NCI-H2081 (cell line): ENCODE measurements at regions not wholly inside any gene's neighbourhood (a gene's known extent, or its start where the extent isn't known, plus 50 kb on each side); places are given as distances from the start of the nearest gene placed in this dataset.

Experiments
- DNase-seq, 2 experiments: peaks; one replicate each; lab custom pipeline; 2025; lab: John Stamatoyannopoulos, UW

DNA sequence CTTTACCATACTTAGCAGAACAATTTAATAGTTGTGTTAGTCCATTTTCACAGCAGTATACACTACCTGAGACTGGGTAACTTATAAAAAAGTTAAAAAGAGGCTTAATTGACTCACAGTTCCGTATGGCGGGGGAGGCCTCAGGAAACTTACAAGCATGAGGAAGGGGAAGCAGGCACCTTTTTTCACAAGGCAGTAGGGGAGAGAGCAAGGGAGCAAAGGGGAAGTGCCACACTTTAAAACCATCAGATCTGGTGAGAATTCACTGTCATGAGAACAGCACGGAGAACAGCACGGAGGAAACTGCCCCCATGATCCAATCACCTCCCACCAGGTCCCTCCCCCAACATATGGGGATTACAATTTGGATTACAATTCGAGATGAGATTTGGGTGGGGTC lies 269.9 kb downstream of the MTRR start:
- DNase-seq, result no peak

DNA sequence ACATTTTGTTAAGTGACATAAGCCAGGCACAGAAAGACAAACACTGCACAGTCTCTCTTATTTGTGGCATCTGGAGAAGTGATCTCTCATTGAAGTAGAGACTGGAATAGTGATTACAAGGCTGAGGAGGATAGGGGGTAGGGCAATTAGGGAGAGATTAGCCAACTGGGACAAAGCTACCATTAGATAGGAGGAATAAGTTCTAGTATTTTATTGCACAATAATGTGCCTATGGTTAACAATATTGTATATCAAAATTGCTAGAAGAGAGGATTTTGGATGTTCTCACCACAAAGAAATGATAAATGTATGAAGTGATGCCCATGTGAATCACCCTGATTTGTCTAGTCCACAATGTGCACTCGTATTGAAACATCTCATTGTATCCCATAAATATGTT lies 281.8 kb downstream of the MTRR start:
- DNase-seq, result no peak

DNA sequence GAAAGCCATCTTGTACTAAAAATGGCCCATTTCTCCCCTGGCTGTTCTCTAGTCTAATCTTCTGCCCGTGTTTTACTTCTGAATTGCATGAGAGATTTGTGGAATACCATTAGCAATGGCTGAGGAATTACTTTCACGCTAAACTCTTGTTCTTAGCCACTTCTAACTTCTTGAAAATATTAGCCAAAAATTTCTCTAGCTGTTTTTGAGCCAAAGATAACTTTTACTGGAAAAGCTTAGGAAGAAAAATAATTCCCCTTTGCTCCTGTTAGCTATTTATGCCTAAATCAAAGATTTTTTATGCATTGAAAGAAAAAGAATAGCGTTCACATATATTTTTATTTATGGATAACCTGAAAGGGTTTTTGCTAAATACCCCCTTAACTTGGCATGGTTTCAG lies 287.8 kb downstream of the MTRR start:
- DNase-seq, result no peak

DNA sequence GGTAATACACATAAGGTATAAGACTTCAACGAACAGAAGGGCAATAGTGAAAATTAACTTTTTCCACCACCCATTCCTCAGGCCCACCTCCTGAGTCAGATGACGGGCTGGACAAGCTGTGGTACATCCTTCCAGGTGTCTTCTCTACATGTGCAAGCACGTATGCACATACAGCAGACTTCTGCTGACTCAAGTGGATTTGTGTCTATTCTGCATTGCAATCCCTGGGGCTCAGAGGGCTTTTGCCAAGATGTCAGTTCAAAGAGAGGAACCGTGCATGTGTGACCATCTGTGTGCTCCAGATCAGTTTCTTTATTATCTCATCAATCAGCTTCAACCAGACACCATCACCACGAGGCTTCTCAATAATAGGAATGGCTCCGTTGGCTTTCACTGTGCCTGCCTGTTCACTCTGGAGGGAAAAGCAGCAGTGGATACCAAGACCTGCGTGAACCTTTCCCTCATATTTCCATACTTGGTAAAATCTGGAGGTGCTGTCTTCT lies 288.4 kb downstream of the MTRR start:
- no peak for DNase-seq

DNA sequence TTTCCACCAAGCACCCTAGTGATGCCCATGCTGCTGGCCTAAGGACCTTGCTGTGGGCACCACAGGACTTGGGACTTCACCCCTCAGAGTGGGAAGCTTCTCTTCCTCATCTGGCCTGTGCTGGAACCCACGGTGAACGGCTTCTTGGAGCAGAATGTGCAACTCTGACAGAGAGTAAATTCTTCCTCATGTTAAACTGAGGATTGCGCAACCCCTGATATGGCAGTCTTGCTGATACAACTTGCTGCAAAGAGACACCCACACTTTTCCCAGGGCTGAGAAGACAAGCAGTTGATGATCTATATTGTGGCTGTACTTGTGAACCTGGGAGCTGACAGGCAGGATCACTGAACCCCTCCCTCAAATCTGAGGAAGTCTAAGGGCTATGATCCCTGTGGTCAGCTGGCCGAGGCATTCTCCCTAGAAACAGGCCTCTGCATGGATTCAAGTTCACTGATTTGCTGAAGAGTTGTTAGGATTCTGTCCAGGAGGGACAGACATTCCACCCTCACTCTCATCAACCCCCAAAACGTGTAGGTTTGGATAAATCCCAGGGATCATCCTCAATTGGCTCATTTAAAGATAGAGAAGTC lies 307.2 kb downstream of the MTRR start:
- DNase-seq, result no peak

DNA sequence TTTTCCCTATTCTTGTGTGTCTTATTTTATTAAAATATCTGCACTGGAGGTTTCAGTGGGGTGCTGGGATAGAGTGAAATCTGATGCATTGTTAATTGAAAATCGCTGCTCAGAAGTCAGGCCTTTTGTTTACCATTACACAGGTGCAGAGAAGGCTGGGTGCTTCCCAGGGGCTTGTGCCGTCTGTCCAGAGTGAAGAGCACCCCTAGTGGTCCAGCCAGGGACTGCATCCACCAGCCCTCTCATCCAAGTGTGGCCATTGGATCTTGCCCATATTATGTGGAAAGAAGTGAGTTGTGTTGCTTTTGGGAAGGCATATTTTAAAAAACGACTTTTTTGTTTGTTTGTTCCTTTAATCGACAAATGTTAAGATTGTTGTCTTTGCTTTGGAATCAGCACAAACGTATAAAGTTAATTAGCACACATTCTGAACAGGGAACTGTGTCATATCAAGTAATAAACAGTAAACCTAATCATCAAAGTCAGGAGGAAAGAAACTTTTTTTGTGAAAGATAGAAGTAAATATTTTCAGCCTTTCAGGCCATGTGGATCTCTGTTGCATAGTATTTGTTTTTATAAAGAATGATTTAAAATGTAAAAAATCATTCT lies 315.6 kb downstream of the MTRR start:
- DNase-seq, result peak; percentile 65 to 73

DNA sequence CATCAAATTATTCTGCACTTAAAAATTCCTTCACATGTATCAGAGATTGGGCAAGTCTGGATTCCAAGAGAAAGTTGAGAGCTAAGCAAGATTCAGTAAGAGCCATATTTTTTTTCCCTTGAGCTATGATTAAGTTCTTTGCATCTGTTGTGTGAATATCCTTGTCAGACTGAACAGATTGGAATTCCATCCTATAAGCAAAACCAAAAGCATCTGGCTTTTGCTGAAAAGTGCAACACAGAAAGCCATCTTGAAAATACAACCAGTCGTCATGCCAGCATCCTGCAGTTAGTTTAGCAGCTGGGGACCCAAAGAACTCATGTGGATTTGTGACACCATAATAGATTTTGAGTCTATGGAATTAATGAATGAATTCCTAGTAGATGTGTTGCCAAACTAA lies 316.9 kb downstream of the MTRR start:
- no peak for DNase-seq

DNA sequence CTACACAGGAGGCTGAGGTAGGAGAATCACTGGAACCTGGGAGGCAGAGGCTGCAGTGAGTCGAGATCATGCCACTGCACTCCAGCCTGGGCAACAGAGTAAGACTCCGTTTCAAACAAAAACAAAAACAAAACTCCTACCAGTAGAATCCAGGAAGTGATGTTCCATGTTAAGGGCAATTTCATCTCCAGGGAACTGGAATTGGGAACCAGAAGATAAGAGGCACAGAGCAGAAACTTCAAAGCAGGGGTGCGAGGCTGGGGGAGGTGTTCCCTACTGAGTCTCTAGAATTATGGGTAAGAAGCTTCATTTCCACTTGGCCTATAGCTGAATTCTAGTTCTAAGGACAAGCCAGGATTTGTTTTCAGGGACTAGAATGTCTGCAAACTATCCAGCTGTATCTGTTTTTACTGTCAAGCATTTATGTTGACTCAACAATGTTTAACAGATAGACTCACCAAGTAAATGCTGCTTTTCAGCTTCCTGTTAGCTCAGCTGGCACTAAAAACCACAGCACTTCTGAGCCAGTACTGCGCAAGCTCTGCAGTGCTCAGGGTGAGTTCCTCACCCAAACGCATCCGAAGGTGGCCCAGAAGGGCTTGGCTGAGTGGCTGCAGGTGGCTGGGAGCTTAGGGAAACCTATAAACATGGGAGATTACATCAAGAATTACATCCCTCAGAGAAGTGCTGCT lies 320.1 kb downstream of the MTRR start:
- DNase-seq, result peak; percentile 64 to 95

DNA sequence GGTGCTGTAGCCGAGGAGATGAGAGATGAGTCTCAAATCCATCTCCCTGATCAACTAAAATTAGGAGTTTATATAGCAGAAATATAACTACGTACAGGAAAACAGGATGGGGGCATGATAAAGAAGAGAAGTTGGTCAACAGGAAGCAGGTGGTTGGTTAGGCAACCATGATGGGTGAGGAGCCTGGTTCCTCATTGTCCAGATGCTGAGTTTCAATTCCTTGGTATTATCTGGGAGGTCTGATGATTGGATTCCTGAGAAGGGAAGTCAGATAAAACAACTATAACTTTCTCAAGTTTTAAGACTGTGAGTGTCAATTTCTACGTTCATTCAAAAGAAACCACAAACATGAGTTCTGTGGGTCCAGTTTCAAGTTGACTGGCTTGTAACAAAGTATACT lies 323.9 kb downstream of the MTRR start:
- no peak for DNase-seq

DNA sequence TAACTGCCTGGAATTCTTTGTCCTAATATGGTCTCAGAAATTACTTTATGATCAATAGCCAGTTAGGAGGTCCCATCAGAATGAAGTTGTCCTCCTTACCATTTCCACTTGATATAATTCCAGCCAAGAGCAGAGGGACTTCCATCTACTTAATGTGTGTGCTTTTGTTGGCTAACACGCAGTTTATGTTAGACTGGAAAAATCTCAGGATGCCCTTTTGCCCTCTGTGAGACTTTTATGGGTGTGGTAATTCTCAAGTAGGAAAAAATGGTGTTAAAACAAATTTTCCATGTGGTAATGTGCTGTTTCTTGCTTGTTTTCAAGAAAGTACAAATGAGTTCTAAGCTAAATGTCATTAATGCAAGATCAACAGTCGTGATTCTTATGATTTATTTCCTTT lies 327.1 kb downstream of the MTRR start:
- DNase-seq, result no peak

DNA sequence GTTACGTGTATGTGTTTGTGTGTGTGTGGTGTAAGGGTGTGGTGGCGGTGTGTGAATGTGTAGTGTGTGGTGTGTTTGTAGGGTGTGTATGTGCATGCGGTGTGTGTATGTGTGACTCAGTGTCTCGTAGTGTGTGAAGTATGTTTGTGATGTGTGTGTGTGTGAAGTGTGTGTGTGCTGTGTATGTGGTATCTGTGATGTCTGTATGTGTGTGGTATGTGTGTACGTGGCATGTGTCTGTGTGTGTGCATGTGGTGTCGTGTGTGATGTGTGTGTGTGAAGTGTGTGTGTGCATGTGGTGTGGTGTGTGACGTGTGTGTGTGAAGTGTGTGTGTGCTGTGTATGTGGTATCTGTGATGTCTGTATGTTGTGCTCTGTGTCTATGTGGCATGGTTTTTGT lies 339.4 kb downstream of the MTRR start:
- no peak for DNase-seq

DNA sequence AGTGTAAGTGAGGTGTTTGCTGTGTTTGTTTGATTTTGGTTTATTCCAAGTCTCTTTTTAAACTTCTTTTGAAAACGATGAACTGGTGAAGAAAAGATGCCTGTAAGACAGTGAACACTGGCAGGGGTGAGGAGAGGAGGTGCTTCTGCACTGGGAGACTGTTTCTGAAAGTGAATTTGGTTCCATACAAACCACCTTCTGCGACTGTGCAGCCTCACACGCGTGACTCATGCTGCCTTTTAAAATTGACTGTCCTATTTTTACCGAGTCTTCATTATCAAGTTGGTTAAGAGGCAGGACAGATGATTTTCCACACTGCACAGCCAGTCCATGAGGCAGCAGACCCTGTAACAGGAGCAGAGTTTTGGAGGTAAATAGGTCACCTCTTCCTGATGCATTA lies 340.6 kb downstream of the MTRR start:
- DNase-seq, result no peak

DNA sequence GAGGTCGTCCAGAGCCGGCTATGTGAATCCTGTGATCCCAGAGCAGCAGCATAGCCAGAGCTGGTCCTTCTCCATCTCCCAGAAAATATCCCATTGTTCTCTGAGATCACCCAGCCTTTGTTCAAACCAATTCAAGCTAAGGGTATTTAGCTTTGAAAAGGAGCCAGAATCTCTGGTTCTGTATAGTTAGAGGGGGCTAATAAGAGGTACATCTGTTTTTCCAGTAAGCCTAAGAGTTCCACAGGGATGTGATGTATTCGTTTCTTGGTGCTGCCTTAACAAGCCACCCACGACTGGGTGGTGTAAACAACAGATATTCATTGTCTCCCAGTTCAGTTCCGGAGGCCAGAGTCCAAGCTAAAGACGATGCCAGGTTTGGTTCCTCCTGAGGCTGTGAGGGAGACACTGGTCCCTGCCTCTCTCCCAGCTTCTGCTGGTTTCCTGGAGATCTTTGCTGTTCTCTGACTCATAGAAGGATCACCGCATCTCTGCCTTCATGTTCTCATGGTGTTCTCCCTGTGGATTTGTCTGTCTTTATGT lies 344.8 kb downstream of the MTRR start:
- no peak for DNase-seq

DNA sequence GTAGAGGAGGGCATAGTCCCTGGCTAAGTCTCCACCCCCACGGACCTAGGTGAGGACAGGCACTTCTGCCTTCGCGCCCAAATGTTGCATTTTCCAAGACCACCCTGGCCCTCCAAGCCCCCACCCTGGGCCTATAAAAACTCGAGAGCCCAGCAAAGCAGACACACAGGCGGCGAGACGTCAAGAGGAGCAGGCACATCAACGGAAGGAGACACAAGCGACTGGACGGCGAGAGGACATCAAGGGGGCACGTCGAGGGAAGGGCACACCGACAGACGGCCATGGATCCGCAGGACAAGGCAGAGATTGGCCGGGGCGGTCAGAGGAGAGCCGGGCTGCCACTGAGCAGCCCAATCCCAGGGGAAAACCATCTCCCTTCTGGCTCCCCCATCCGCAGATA lies 348.0 kb downstream of the MTRR start:
- no peak for DNase-seq

DNA sequence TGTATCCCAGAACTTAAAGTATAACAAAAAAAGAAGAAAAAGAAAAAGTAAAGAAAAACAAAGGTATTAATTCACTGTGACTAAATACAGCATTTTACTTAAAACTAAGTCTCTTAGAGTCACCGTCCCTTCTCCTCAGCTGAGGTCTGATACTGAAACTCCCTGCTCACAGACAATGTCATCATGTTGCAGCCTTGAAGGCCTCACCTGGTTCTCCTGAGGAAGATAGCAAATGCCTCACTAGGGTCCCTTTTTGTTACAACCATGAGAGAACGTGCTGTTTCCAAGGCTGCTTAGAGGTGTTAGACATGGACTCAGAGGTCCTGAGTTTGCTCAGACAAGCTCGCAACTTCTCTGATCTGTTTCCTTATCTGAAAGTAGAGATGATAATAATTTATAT lies 357.2 kb downstream of the MTRR start:
- no peak for DNase-seq

DNA sequence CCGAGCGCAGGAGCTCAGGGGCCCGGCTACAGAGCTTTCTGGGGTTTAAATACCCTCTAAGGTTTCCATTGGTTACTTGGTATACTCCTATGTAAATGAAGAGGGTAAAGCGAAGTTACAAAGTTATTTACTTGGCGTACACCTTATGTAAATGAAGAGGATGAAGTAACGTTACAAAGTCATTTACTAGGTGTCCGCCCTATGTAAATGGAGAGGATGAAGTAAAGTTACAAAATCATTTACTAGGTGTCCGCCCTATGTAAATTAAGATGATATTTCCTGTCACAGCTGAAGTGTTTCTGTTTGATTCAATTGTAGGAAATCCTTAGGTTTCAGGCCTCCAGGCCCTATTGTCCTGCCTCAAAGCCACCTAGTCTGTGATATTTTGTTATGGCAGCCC lies 358.2 kb downstream of the MTRR start:
- no peak for DNase-seq

DNA sequence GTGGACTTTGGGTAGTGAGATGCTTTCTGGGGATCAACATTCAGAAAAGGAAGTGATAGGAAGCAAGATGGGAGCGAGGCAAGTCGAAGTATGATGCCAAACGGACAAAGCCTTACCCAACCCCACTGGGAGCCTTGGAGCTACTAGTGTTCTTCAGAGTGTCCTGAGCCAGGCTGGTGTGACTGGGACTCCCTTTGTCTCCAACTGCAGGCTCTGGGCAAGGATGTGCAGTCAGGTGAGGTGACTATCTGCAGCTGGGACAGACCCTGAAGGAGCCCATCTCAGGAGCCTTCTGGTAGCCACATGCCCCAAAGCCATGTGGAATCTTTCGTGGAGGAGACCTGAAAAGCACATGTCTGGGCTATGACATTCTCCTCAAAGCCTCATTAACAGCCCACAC lies 360.6 kb downstream of the MTRR start:
- no peak for DNase-seq

DNA sequence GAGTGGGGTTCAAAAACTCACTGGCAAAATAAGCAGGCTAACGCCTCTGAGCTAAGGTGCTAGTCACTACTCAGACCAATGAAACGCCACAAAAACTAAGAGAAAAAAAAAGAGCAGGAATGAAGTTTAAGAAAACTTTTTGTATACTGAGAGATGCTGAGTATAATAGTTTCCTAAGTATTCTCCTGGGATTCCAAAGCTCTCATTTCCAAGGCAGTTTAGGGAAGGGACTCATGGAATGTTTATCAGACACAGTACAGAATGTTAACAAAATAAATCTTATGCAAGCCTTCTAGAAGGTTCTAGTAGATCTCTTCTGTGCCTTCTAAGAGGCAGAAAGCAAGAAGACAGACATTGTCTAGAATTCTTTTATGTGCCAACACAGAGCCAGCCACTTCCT lies 361.9 kb downstream of the MTRR start:
- DNase-seq, result no peak

DNA sequence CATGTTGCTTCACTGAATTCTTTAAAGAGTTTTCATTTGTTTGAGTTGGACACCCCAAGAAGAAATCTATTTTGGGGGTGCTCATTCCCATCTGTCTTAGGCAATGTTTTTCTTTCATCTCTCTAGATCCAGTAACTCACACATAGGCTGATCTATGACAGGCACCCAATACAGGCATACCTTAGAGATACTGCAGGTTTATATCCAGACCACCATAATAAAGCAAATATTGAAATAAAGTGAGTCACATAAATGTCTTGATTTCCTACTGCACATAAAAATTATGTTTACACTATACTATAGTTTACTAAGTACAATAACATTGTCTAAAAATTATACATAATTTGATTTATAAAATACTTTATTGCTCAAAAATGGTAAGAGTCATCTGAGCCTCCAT lies 364.5 kb downstream of the MTRR start:
- no peak for DNase-seq

DNA sequence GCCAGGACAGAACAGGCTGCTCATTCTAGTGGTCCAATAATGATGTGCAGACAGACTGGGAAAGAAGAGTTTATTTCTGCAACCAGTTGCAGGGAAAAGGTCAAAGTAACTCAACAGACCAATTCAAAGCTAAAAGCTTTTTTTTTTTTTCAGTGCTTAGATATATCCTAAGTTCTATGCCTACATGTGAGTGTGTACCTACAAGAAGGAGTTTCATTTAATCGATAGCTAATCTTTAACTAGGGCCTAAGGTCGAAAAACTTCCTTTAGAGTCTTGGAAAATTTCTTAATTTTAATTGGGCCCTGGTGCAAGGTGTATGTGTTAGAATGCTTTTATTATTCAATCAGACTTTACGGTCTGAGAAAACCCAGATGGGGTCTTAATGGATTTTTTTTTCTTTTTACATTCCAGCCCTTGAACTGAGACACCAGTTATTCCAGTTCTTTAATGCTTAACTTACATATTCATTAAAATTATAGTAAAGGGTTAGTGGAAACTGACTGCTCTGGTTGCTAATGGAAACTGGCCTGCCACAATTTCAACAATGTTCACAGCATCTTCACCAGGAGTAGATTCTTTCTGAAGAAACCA lies 365.3 kb downstream of the MTRR start:
- no peak for DNase-seq

DNA sequence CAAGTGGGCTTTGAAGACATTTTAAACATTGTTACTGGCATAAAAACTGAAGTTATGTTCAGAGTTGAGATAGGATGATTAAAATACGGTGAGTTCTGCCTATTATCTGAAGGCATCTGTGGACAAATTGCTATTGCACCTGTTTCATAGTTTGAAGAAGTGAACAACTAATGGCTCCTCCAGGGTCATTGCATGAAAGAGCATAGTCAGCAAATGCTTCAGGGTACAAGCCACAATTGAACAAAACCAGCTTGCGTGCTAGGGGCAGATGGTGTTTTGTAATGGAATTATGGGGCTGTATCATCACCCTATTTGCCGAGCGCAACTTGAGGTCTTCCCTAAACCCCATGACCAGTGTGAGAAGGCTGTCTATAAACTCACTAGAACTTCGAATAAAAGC lies 369.1 kb downstream of the MTRR start:
- no peak for DNase-seq

DNA sequence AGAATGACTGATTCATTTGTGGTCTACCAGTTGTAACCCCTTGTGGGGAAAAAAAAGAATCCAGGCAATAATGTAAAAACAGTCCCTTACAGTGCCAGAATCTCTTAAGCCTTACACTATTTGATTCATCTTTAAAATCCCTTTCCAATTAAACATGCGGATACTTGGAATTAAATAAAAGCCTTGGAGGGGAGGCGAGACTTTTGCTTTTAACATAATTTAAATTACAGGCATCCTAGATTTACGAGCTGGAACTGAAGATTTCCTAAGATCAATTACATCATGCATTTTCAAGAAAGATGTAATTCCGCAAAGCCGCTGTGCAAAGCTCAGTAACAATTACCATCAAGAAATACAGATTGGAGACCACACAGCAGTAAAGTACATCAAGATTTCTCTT lies 370.2 kb downstream of the MTRR start:
- no peak for DNase-seq

DNA sequence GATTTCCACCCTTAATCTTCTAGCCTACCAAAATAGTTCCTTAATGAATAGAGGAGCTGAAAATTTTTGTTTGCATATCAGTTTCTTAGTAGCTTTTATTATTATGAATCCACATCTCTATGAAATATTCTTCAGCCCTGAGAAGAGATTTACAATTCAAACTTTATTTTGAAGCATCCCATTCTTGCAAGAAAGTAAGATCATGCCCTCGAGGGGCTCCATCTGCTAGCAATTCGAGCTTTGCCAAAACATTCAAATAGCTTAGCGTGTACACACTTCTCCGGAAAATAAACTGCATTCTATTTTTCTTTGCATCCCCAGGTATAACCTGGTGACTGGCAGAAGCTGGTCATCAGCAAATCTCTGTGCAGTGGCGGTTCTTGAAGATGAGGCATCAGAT lies 370.7 kb downstream of the MTRR start:
- DNase-seq, result no peak
